GM12875 (cell line): ENCODE measurements at regions not wholly inside any gene's neighbourhood (a gene's known extent, or its start where the extent isn't known, plus 50 kb on each side); places are given as distances from the start of the nearest gene placed in this dataset.

ENCODE experiments used
- H3K4me3 ChIP-seq: one replicate; pipeline ENCODE4 v1.5.1; 2011; ENCODE audit warnings: low read depth, low read length, control low read depth
- TF ChIP-seq, protein P1 (sequence below): IDR thresholded peaks from 2 replicates; pipeline ENCODE4 v1.5.1; 2011; ENCODE audit warnings: low read depth, mild to moderate bottlenecking, control low read depth, inconsistent platforms, low read length, moderate library complexity, borderline replicate concordance; ENCODE audit not compliant: insufficient read depth

DNA sequence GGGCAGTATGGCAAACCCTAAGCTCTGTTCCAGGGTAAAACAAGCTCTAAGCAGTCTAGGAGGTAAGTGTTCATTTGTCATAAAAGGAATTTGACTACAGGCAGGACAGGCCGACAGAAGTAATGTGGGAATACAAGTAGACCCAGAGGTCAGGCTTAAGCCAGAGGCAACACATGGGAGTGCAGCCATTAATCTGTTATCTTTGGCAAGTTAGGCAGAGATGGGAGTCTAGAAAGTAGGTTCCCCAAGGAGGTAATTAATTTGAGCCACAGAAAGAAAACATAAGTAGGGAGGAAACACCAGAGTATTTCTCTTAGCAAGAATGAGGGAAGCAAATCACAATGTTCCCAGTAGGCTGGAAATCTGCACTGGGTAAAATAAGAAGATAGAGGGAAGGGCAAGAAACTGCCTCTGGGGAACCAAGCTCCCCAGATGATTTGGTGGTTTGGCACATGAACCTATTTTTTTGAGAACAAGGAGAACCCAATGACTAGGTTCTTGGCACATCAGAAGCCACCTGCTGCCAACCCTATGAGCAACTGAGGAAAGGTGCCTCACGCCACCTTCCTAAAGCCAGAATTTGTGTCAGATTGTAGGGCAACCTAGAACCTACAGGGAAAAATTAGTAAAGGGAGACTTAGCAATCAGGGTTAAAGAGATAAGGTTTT, 636.4 kb upstream of the PLXNA2 start:
- no peak overlapping the region for H3K4me3 ChIP-seq
- TF ChIP-seq, protein P1, sequence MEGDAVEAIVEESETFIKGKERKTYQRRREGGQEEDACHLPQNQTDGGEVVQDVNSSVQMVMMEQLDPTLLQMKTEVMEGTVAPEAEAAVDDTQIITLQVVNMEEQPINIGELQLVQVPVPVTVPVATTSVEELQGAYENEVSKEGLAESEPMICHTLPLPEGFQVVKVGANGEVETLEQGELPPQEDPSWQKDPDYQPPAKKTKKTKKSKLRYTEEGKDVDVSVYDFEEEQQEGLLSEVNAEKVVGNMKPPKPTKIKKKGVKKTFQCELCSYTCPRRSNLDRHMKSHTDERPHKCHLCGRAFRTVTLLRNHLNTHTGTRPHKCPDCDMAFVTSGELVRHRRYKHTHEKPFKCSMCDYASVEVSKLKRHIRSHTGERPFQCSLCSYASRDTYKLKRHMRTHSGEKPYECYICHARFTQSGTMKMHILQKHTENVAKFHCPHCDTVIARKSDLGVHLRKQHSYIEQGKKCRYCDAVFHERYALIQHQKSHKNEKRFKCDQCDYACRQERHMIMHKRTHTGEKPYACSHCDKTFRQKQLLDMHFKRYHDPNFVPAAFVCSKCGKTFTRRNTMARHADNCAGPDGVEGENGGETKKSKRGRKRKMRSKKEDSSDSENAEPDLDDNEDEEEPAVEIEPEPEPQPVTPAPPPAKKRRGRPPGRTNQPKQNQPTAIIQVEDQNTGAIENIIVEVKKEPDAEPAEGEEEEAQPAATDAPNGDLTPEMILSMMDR: no peak

DNA sequence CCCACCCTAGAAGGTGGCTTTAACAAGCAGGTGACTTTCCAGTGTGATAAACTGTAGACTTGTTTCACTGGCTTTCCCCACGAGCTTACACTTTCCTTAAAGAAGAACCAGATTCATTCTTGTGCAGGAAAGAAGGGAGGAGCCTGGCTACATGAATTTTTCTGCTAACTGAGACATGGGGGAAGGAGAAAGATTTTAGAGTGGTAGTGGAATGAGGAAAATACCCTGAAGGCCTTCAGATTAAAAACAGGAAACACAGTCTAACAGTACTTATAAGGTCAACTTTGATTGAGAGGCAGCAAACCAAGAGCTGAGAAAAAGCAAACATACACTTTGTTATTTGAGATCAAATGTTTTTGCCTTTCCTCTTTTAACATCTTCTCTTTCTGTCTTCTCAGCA, 640.9 kb upstream of the PLXNA2 start:
- TF ChIP-seq, protein P1: no peak
- H3K4me3 ChIP-seq: no peak overlapping the region

DNA sequence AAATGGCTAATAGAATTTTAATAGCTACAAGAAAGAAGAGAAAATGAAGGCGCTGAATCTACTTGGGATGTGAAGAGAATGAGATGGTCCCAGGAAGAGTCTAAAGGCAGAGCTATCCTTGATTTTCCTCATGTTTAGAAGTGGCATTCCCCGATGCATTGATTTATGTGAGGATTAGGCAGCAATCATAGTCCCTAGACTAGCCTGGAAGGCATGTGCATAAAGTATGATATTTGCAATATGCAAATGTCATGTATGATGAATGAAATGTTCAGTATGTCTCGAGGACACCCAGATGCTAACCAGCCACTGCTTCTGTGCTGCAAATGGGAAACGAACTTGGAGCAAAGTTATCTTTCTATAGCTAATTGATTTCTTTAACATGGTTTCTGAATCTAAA, 641.5 kb upstream of the PLXNA2 start:
- TF ChIP-seq, protein P1: no peak
- H3K4me3 ChIP-seq: no peak overlapping the region

DNA sequence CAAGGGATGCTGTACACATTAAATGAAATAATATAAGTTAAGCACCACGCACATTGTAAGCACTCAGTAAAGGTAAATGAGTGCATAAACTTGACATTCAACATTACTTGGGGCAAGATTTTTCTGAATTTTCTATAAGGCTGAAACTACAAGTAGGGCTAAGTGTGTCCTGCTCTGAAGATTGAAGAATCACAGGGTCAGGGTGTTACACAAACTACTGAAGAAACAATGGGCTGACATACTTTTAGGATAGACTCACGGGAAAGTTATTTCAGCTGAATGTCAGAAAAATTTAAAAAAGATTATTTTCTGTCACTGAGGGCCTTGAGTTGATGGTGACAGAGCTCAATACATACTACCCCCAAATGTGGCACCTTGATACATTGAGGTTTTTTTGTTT, 644.2 kb upstream of the PLXNA2 start:
- H3K4me3 ChIP-seq: no peak overlapping the region
- TF ChIP-seq, protein P1: no peak

DNA sequence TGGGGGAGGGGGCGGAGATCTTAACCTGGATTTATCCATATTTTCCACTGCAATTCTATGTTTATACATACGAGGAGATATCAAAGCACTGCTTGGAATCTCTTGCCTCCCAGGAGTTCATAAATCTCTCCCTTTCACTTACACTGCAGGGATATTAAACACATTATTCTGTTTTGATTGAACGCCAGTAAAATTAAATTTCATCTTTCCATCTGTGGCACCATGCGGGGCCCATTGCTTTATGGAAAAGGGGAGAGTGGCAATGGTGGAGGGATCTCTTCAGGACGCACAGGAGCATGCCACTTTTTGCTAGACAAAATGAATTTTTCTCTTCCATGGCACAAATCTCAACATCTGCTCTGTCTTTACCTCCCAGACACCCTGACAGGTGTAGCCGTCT, 648.0 kb upstream of the PLXNA2 start:
- no peak overlapping the region for H3K4me3 ChIP-seq
- TF ChIP-seq, protein P1: no peak

DNA sequence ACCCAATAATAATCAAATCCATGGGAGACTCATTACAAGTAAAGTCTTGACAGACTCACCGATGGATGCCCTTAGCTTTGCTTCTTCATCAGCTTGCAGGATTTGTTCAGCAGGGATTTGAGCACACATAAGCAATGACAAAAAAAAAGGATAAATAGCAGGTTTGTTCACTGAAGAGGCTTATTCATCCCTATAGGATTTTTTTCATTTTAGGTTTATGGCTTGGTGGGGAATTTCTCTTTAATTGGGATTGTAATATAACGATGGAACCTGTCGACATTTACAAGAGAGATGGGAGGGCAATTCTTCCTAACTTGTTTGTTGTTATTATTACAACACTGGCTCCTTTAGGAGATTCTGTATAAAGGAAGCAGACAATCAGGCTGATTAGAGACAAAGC, 649.1 kb upstream of the PLXNA2 start:
- H3K4me3 ChIP-seq: no peak overlapping the region
- TF ChIP-seq, protein P1: no peak

DNA sequence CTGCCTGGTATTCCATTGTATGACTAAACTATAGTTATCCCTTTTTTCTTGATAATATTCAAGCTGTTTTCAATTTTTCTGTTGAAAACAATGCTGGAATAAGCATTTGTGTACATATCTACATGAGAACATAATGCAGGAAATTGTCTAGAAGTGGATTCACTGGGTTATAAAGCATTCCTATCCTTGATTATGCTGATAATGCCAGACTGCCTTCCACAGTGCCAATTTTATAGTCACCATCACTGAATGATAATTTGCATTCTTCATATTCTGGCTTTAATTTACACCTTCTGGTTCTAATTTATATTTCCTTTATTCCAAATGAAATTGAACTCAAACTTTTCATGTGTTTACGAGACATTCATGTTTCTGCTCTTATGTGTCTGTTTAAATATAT, 651.0 kb upstream of the PLXNA2 start:
- TF ChIP-seq, protein P1: no peak

More for the DNA sequence above, 651.0 kb upstream of the PLXNA2 start:
- no peak overlapping the region for H3K4me3 ChIP-seq
